GM23338 (cell line): ENCODE measurements at regions not wholly inside any gene's neighbourhood (a gene's known extent, or its start where the extent isn't known, plus 50 kb on each side); places are given as distances from the start of the nearest gene placed in this dataset.

Experiments used
- ATAC-seq: fragments of 200-7000 bp; cut with Tn5 transposase; 3 replicates; pipeline ENCODE4 v1.9.1; 2020
- DNase-seq: peaks from one replicate; pipeline ENCODE4 v3.0.0-alpha.2; 2015; ENCODE audit warnings: low spot score
- H2AFZ ChIP-seq: fragments of 200-600 bp; sonication (generic); 2 replicates; pipeline ENCODE4 v1.8.0; 2016; ENCODE audit warnings: antibody characterized with exemption, mild to moderate bottlenecking, moderate library complexity
- H3F3A ChIP-seq: fragments of 200-600 bp; sonication (generic); replicated peaks from 2 replicates; pipeline ENCODE4 v1.8.0; 2017; ENCODE audit warnings: antibody characterized with exemption, mixed run types, low read depth
- H3K27ac ChIP-seq: fragments of 200-600 bp; sonication (generic); 2 replicates; pipeline ENCODE4 v1.6.1; 2016; ENCODE audit warnings: low read depth
- H3K27me3 ChIP-seq: fragments of 200-600 bp; sonication (generic); 2 replicates; pipeline ENCODE4 v1.8.0; 2016; ENCODE audit warnings: mild to moderate bottlenecking, mixed run types, moderate library complexity; ENCODE audit not compliant: insufficient read depth
- H3K36me3 ChIP-seq: fragments of 200-600 bp; sonication (generic); 2 replicates; pipeline ENCODE4 v1.8.0; 2016; ENCODE audit warnings: mild to moderate bottlenecking; ENCODE audit not compliant: insufficient read depth
- H3K4me1 ChIP-seq: fragments of 200-600 bp; sonication (generic); 2 replicates; pipeline ENCODE4 v1.8.0; 2016; ENCODE audit warnings: mild to moderate bottlenecking, moderate library complexity; ENCODE audit not compliant: insufficient read depth
- H3K4me2 ChIP-seq: fragments of 200-600 bp; sonication (generic); 2 replicates; pipeline ENCODE4 v1.7.1; 2017; ENCODE audit warnings: mixed run types
- H3K4me3 ChIP-seq: fragments of 200-600 bp; sonication (generic); 2 replicates; pipeline ENCODE4 v1.6.1; 2016; ENCODE audit warnings: mixed run types
- H3K79me2 ChIP-seq: fragments of 200-600 bp; sonication (generic); replicated peaks from 2 replicates; pipeline ENCODE4 v1.8.0; 2017; ENCODE audit warnings: mild to moderate bottlenecking; ENCODE audit not compliant: insufficient read depth
- H3K9me2 ChIP-seq: fragments of 200-600 bp; sonication (generic); 2 replicates; pipeline ENCODE4 v1.8.0; 2017; ENCODE audit not compliant: insufficient read depth
- H4K20me1 ChIP-seq: fragments of 200-600 bp; sonication (generic); replicated peaks from 2 replicates; pipeline ENCODE4 v1.8.0; 2017; ENCODE audit warnings: mild to moderate bottlenecking; ENCODE audit not compliant: insufficient read depth
- H3K27ac Mint-ChIP-seq: 2 replicates; pipeline ENCODE4 v1.8.0; 2020; ENCODE audit warnings: inconsistent platforms, mild to moderate bottlenecking, moderate library complexity, mixed read lengths
- H3K27me3 Mint-ChIP-seq: 3 replicates; pipeline ENCODE4 v1.8.0; 2022; ENCODE audit warnings: low read depth, mild to moderate bottlenecking, moderate library complexity, mixed read lengths, inconsistent platforms; ENCODE audit not compliant: insufficient read depth, poor library complexity
- H3K36me3 Mint-ChIP-seq: 3 replicates; pipeline ENCODE4 v1.8.0; 2021; ENCODE audit warnings: low read depth, mild to moderate bottlenecking, inconsistent platforms, moderate library complexity, mixed read lengths
- H3K4me1 Mint-ChIP-seq: 3 replicates; pipeline ENCODE4 v1.8.0; 2020; ENCODE audit warnings: mild to moderate bottlenecking, inconsistent platforms, mixed read lengths
- H3K4me3 Mint-ChIP-seq: 3 replicates; pipeline ENCODE4 v1.8.0; 2021; ENCODE audit warnings: moderate library complexity, mild to moderate bottlenecking, inconsistent platforms, mixed read lengths
- H3K9me3 Mint-ChIP-seq: 3 replicates; pipeline ENCODE4 v1.8.0; 2020; ENCODE audit warnings: moderate library complexity, mild to moderate bottlenecking, inconsistent platforms, mixed read lengths
- CREB1 ChIP-seq: fragments of 250-450 bp; sonication (Bioruptor Pico); IDR thresholded peaks from 2 replicates; pipeline ENCODE4 v1.5.0; 2020; ENCODE audit warnings: low read depth, mild to moderate bottlenecking, moderate library complexity
- CTCF ChIP-seq, 2 experiments: fragments of 200-600 bp in 1 of 2; sonication (generic) in 1 of 2; conservative IDR thresholded peaks; 2 replicates each; pipeline versions ENCODE4 v1.5.1 to v1.6.1; 2016 to 2017; ENCODE audit warnings: antibody characterized with exemption in 2 of 2, low read depth in 2 of 2, mild to moderate bottlenecking in 2 of 2, moderate library complexity in 1 of 2
- ETS1 ChIP-seq: IDR thresholded peaks from 2 replicates; pipeline ENCODE4 v1.6.1; 2016; ENCODE audit warnings: antibody characterized with exemption
- EZH2 ChIP-seq: fragments of 200-600 bp; sonication (generic); IDR thresholded peaks from one replicate; pipeline ENCODE4 v1.8.0; 2017; ENCODE audit warnings: antibody characterized with exemption, mild to moderate bottlenecking, low read depth; ENCODE audit not compliant: unreplicated experiment
- EZH2phosphoT487 ChIP-seq: fragments of 200-600 bp; sonication (generic); IDR thresholded peaks from one replicate; pipeline ENCODE4 v1.8.1; 2018; ENCODE audit warnings: antibody characterized with exemption; ENCODE audit not compliant: unreplicated experiment
- JUNB ChIP-seq: IDR thresholded peaks from one replicate; pipeline ENCODE4 v1.6.1; 2016; ENCODE audit warnings: antibody characterized with exemption; ENCODE audit not compliant: unreplicated experiment
- NANOG ChIP-seq: IDR thresholded peaks from 2 replicates; pipeline ENCODE4 v1.6.1; 2016; ENCODE audit warnings: antibody characterized with exemption, borderline replicate concordance
- POLR2AphosphoS5 ChIP-seq: IDR thresholded peaks from 2 replicates; pipeline ENCODE4 v1.6.1; 2016; ENCODE audit warnings: antibody characterized with exemption, low read depth
- STAT1 ChIP-seq: IDR thresholded peaks from one replicate; pipeline ENCODE4 v1.6.1; 2016; ENCODE audit warnings: antibody characterized with exemption; ENCODE audit not compliant: unreplicated experiment
- ZNF114 ChIP-seq: fragments of 250-450 bp; sonication (Bioruptor Pico); IDR thresholded peaks from 2 replicates; pipeline ENCODE4 v1.5.0; 2020; ENCODE audit warnings: mild to moderate bottlenecking, moderate library complexity
- ZNF331 ChIP-seq: fragments of 250-450 bp; sonication (Bioruptor Pico); IDR thresholded peaks from 2 replicates; pipeline ENCODE4 v1.5.0; 2020; ENCODE audit warnings: low read depth, mild to moderate bottlenecking, moderate library complexity
- TF ChIP-seq, protein P1 (sequence below): IDR thresholded peaks from one replicate; pipeline ENCODE4 v1.6.1; 2018; ENCODE audit warnings: antibody characterized with exemption; ENCODE audit not compliant: unreplicated experiment
- TF ChIP-seq, protein P2 (sequence below): fragments of 250-450 bp; sonication (Bioruptor Pico); IDR thresholded peaks from 2 replicates; pipeline ENCODE4 v1.5.0; 2020; ENCODE audit warnings: mild to moderate bottlenecking, moderate library complexity

GRCh38 chr20:24378661-24379483 lies 90.6 kb upstream of the SYNDIG1 start:
- no peak for DNase-seq
- H3K27ac ChIP-seq = no peak overlapping the region
- H3K79me2 ChIP-seq = no peaks in the 10 kb centered on the region
- Mint-ChIP-seq H3K27me3 (peaks cover 2% of the 10 kb centered on the region), H3K36me3 (no peaks in the 10 kb centered on the region), H3K4me1 (peaks cover 5% of the 10 kb centered on the region; the same call in 2 of the 3 replicates), H3K4me3 (no peak overlapping the region), H3K9me3 (no peaks in the 10 kb centered on the region), H3K27ac (no peak overlapping the region)
- no peak overlapping the region for H3K4me2 ChIP-seq
- H3K9me2 ChIP-seq = 0 out of 2 replicates have a peak, but pooled peaks cover 3% of the 10 kb centered on the region
- no peaks in the 10 kb centered on the region for H3K4me1 ChIP-seq
- no peak overlapping the region for H2AFZ ChIP-seq
- H3K4me3 ChIP-seq = no peak overlapping the region
- no peaks in the 10 kb centered on the region for H3K36me3 ChIP-seq
- H3F3A ChIP-seq = no peaks in the 10 kb centered on the region
- TF ChIP-seq CREB1 (no peak), CTCF (conservative IDR thresholded peaks at IDR 0.05; ENCODE audit: low read depth in 2 of 2) (no peak), ETS1 (no peak), ZNF331 (CRISPR knock-in tag) (no peak), EZH2phosphoT487 (no peak), ZNF114 (no peak), EZH2 (no peak), STAT1 (no peak), POLR2AphosphoS5 (no peak), NANOG (no peak), JUNB (no peak)
- TF ChIP-seq, protein P1, sequence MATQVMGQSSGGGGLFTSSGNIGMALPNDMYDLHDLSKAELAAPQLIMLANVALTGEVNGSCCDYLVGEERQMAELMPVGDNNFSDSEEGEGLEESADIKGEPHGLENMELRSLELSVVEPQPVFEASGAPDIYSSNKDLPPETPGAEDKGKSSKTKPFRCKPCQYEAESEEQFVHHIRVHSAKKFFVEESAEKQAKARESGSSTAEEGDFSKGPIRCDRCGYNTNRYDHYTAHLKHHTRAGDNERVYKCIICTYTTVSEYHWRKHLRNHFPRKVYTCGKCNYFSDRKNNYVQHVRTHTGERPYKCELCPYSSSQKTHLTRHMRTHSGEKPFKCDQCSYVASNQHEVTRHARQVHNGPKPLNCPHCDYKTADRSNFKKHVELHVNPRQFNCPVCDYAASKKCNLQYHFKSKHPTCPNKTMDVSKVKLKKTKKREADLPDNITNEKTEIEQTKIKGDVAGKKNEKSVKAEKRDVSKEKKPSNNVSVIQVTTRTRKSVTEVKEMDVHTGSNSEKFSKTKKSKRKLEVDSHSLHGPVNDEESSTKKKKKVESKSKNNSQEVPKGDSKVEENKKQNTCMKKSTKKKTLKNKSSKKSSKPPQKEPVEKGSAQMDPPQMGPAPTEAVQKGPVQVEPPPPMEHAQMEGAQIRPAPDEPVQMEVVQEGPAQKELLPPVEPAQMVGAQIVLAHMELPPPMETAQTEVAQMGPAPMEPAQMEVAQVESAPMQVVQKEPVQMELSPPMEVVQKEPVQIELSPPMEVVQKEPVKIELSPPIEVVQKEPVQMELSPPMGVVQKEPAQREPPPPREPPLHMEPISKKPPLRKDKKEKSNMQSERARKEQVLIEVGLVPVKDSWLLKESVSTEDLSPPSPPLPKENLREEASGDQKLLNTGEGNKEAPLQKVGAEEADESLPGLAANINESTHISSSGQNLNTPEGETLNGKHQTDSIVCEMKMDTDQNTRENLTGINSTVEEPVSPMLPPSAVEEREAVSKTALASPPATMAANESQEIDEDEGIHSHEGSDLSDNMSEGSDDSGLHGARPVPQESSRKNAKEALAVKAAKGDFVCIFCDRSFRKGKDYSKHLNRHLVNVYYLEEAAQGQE = no peak
- TF ChIP-seq, protein P2, sequence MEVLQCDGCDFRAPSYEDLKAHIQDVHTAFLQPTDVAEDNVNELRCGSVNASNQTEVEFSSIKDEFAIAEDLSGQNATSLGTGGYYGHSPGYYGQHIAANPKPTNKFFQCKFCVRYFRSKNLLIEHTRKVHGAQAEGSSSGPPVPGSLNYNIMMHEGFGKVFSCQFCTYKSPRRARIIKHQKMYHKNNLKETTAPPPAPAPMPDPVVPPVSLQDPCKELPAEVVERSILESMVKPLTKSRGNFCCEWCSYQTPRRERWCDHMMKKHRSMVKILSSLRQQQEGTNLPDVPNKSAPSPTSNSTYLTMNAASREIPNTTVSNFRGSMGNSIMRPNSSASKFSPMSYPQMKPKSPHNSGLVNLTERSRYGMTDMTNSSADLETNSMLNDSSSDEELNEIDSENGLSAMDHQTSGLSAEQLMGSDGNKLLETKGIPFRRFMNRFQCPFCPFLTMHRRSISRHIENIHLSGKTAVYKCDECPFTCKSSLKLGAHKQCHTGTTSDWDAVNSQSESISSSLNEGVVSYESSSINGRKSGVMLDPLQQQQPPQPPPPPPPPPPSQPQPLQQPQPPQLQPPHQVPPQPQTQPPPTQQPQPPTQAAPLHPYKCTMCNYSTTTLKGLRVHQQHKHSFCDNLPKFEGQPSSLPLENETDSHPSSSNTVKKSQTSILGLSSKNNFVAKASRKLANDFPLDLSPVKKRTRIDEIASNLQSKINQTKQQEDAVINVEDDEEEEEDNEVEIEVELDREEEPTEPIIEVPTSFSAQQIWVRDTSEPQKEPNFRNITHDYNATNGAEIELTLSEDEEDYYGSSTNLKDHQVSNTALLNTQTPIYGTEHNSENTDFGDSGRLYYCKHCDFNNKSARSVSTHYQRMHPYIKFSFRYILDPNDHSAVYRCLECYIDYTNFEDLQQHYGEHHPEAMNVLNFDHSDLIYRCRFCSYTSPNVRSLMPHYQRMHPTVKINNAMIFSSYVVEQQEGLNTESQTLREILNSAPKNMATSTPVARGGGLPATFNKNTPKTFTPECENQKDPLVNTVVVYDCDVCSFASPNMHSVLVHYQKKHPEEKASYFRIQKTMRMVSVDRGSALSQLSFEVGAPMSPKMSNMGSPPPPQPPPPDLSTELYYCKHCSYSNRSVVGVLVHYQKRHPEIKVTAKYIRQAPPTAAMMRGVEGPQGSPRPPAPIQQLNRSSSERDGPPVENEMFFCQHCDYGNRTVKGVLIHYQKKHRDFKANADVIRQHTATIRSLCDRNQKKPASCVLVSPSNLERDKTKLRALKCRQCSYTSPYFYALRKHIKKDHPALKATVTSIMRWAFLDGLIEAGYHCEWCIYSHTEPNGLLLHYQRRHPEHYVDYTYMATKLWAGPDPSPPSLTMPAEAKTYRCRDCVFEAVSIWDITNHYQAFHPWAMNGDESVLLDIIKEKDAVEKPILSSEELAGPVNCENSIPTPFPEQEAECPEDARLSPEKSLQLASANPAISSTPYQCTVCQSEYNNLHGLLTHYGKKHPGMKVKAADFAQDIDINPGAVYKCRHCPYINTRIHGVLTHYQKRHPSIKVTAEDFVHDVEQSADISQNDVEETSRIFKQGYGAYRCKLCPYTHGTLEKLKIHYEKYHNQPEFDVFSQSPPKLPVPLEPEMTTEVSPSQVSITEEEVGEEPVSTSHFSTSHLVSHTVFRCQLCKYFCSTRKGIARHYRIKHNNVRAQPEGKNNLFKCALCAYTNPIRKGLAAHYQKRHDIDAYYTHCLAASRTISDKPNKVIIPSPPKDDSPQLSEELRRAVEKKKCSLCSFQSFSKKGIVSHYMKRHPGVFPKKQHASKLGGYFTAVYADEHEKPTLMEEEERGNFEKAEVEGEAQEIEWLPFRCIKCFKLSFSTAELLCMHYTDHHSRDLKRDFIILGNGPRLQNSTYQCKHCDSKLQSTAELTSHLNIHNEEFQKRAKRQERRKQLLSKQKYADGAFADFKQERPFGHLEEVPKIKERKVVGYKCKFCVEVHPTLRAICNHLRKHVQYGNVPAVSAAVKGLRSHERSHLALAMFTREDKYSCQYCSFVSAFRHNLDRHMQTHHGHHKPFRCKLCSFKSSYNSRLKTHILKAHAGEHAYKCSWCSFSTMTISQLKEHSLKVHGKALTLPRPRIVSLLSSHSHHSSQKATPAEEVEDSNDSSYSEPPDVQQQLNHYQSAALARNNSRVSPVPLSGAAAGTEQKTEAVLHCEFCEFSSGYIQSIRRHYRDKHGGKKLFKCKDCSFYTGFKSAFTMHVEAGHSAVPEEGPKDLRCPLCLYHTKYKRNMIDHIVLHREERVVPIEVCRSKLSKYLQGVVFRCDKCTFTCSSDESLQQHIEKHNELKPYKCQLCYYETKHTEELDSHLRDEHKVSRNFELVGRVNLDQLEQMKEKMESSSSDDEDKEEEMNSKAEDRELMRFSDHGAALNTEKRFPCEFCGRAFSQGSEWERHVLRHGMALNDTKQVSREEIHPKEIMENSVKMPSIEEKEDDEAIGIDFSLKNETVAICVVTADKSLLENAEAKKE = no peak
- no peak for ATAC-seq
- no peaks in the 10 kb centered on the region for H4K20me1 ChIP-seq
- H3K27me3 ChIP-seq = no peaks in the 10 kb centered on the region
